IMR-90 (cell line): ENCODE measurements at regions not wholly inside any gene's neighbourhood (a gene's known extent, or its start where the extent isn't known, plus 50 kb on each side); places are given as distances from the start of the nearest gene placed in this dataset.

ENCODE experiments used
- ATAC-seq: fragments of 200-7000 bp; cut with Tn5 transposase; 2 replicates; pipeline ENCODE4 v1.9.1; 2020; ENCODE audit warnings: low read depth, mild to moderate bottlenecking, moderate library complexity
- BruUV-seq: library from RNA; stranded (reverse); fragments of 400-500 nt; replicated peaks from 2 replicates; lab custom pipeline; 2021; lab: Mats Ljungman, UMichigan
- CTCF ChIA-PET: fragments of 300-600 bp; formaldehyde crosslinking; extraction: SDS; loops from one replicate; lab custom pipeline; 2021; ENCODE audit warnings: antibody characterized with exemption; lab: Yijun Ruan, JAX
- POLR2A ChIA-PET: fragments of 300-600 bp; sonication (Branson Sonifier 250); formaldehyde crosslinking; loops from one replicate; lab custom pipeline; 2022; ENCODE audit warnings: antibody characterized with exemption; ENCODE audit not compliant: unreplicated experiment; lab: Charles Lee
- DNase-seq: peaks from one replicate; pipeline ENCODE4 v3.0.0; 2013
- H2AFZ ChIP-seq: replicated peaks from 2 replicates; pipeline ENCODE3; 2013; ENCODE audit warnings: low read length, mild to moderate bottlenecking; ENCODE audit not compliant: poor library complexity
- H2AK5ac ChIP-seq: 2 replicates; pipeline ENCODE4 v1.6.1; 2013; ENCODE audit warnings: low read depth, low read length, inconsistent platforms
- H2AK9ac ChIP-seq: replicated peaks from 2 replicates; pipeline ENCODE3; 2013; ENCODE audit warnings: mild to moderate bottlenecking, low read depth, low read length, moderate library complexity; ENCODE audit not compliant: poor library complexity
- H2BK120ac ChIP-seq: 2 replicates; pipeline ENCODE4 v1.6.1; 2013; ENCODE audit warnings: low read depth, low read length, inconsistent platforms
- H2BK15ac ChIP-seq: 3 replicates; pipeline ENCODE4 v1.6.1; 2013; ENCODE audit warnings: low read depth, low read length, inconsistent platforms
- H2BK20ac ChIP-seq: 2 replicates; pipeline ENCODE4 v1.6.1; 2013; ENCODE audit warnings: low read depth, mild to moderate bottlenecking, inconsistent platforms, low read length, moderate library complexity
- H2BK5ac ChIP-seq: 2 replicates; pipeline ENCODE4 v1.6.1; 2013; ENCODE audit warnings: mild to moderate bottlenecking, low read depth, low read length, inconsistent platforms; ENCODE audit not compliant: poor library complexity, severe bottlenecking
- H3K14ac ChIP-seq: replicated peaks from 2 replicates; pipeline ENCODE4 v1.6.1; 2013; ENCODE audit warnings: low read depth, low read length, inconsistent platforms
- H3K18ac ChIP-seq: 2 replicates; pipeline ENCODE4 v1.6.1; 2013; ENCODE audit warnings: low read depth, low read length, control low read depth
- H3K23ac ChIP-seq: 2 replicates; pipeline ENCODE4 v1.6.1; 2013; ENCODE audit warnings: low read depth, low read length, inconsistent platforms
- H3K27ac ChIP-seq: 2 replicates; pipeline ENCODE4 v1.5.1; 2013; ENCODE audit warnings: mild to moderate bottlenecking, control low read depth, low read length; ENCODE audit not compliant: insufficient read depth
- H3K27me3 ChIP-seq: 2 replicates; pipeline ENCODE4 v1.6.1; 2013; ENCODE audit warnings: low read length; ENCODE audit not compliant: control insufficient read depth, insufficient read depth
- H3K36me3 ChIP-seq: 2 replicates; pipeline ENCODE4 v1.6.1; 2013; ENCODE audit warnings: low read length, mixed read lengths; ENCODE audit not compliant: control insufficient read depth, insufficient read depth
- H3K4ac ChIP-seq: 2 replicates; pipeline ENCODE4 v1.6.1; 2013; ENCODE audit warnings: low read depth, low read length, inconsistent platforms
- H3K4me1 ChIP-seq: 2 replicates; pipeline ENCODE4 v1.6.1; 2013; ENCODE audit warnings: low read length, mixed read lengths; ENCODE audit not compliant: control insufficient read depth, insufficient read depth
- H3K4me2 ChIP-seq: 2 replicates; pipeline ENCODE4 v1.6.1; 2013; ENCODE audit warnings: low read depth, mild to moderate bottlenecking, control low read depth, low read length, moderate library complexity
- H3K4me3 ChIP-seq: 2 replicates; pipeline ENCODE4 v1.5.1; 2013; ENCODE audit warnings: low read depth, mild to moderate bottlenecking, control low read depth, low read length, moderate library complexity; ENCODE audit not compliant: insufficient read depth
- H3K56ac ChIP-seq: 2 replicates; pipeline ENCODE4 v1.6.1; 2013; ENCODE audit warnings: low read length, inconsistent platforms; ENCODE audit not compliant: insufficient read depth; ENCODE audit errors: extremely low read depth
- H3K79me1 ChIP-seq, 2 experiments: 2 replicates each; pipeline ENCODE4 v1.6.1; 2013; ENCODE audit warnings: low read length in 2 of 2, inconsistent platforms in 1 of 2, low read depth in 1 of 2
- H3K9ac ChIP-seq: 2 replicates; pipeline ENCODE4 v1.6.1; 2013; ENCODE audit warnings: low read depth, low read length, control low read depth
- H3K9me1 ChIP-seq: 2 replicates; pipeline ENCODE4 v1.6.1; 2013; ENCODE audit warnings: low read length, inconsistent platforms; ENCODE audit not compliant: insufficient read depth
- H3K9me3 ChIP-seq: 2 replicates; pipeline ENCODE4 v1.6.1; 2013; ENCODE audit warnings: low read length; ENCODE audit not compliant: control insufficient read depth, insufficient read depth
- H4K20me1 ChIP-seq: 2 replicates; pipeline ENCODE4 v1.6.1; 2013; ENCODE audit warnings: low read length, inconsistent platforms; ENCODE audit not compliant: insufficient read depth
- H4K5ac ChIP-seq: 2 replicates; pipeline ENCODE4 v1.6.1; 2013; ENCODE audit warnings: mild to moderate bottlenecking, low read depth, low read length, control low read depth
- H4K8ac ChIP-seq, 2 experiments: 2 replicates each; pipeline ENCODE4 v1.6.1; 2013; ENCODE audit warnings: low read depth in 2 of 2, low read length in 2 of 2, control low read depth in 1 of 2, inconsistent platforms in 1 of 2
- H4K91ac ChIP-seq: 2 replicates; pipeline ENCODE4 v1.6.1; 2013; ENCODE audit warnings: low read depth, low read length, inconsistent platforms; ENCODE audit not compliant: insufficient read depth
- CHD1 ChIP-seq: IDR thresholded peaks from 2 replicates; pipeline ENCODE4 v1.6.1; 2012; ENCODE audit warnings: low read depth, low read length, improper control_type of control experiment
- CTCF ChIP-seq: conservative IDR thresholded peaks from 2 replicates; pipeline ENCODE4 v1.5.1; 2012; ENCODE audit warnings: mild to moderate bottlenecking, low read depth, low read length, improper control_type of control experiment
- MAZ ChIP-seq: IDR thresholded peaks from 2 replicates; pipeline ENCODE4 v1.6.1; 2012; ENCODE audit warnings: low read depth, mild to moderate bottlenecking, low read length, improper control_type of control experiment, moderate library complexity, borderline replicate concordance
- MXI1 ChIP-seq: IDR thresholded peaks from 2 replicates; pipeline ENCODE4 v1.6.1; 2012; ENCODE audit warnings: low read depth, mild to moderate bottlenecking, low read length, moderate library complexity, borderline replicate concordance
- NFE2L2 ChIP-seq: fragments of 150-350 bp; IDR thresholded peaks from 2 replicates; pipeline ENCODE4 v1.6.1; 2016; ENCODE audit warnings: low read depth, mild to moderate bottlenecking, low read length
- RAD21 ChIP-seq: IDR thresholded peaks from 2 replicates; pipeline ENCODE4 v1.6.1; 2012; ENCODE audit warnings: low read length, improper control_type of control experiment
- RCOR1 ChIP-seq: IDR thresholded peaks from 2 replicates; pipeline ENCODE4 v1.6.1; 2012; ENCODE audit warnings: mild to moderate bottlenecking, low read length, improper control_type of control experiment; ENCODE audit not compliant: insufficient replicate concordance
- SMC3 ChIP-seq: fragments of 150-350 bp; IDR thresholded peaks from 2 replicates; pipeline ENCODE4 v1.6.1; 2016; ENCODE audit warnings: low read depth, mild to moderate bottlenecking, antibody characterized with exemption, low read length, moderate library complexity
- WGBS, 2 experiments: methylation state at CpG; one replicate each; pipeline versions ENCODE4 v1.1.5 to v1.1.7; 2013; ENCODE audit warnings: missing lambda C conversion rate in 2 of 2; ENCODE audit not compliant: insufficient read length in 1 of 2; ENCODE audit errors: extremely low coverage in 2 of 2; 5-methylcytosine and 5-hydroxymethylcytosine counted together
- dilution Hi-C: fragments of 300-500 bp; cut with HindIII; formaldehyde crosslinking; loops from one replicate; pipeline ENCODE4 v1.14.3; 2018; ENCODE audit warnings: low sequenced_read_pairs; ENCODE audit not compliant: unreplicated experiment
- in situ Hi-C: fragments of 300-500 bp; cut with MboI; formaldehyde crosslinking; loops from 3 replicates; pipeline ENCODE4 v1.14.3; 2019; ENCODE audit warnings: low sequenced_read_pairs, inconsistent platforms, mixed read lengths
- intact Hi-C: fragments of 100-400 bp; cut with micrococcal nuclease; formaldehyde crosslinking; loops from 2 replicates; pipeline ENCODE4 v1.10.0; 2022
- TF ChIP-seq, protein P1 (sequence below): fragments of 150-350 bp; IDR thresholded peaks from 2 replicates; pipeline ENCODE4 v1.6.1; 2017; ENCODE audit warnings: mild to moderate bottlenecking, antibody characterized with exemption, low read length, low read depth

GRCh38 chr11:70611821-70612220 lies 213.5 kb downstream of the CTTN start:
- Histone ChIP-seq H2AFZ (no peak overlapping the region), H3K14ac (no peak overlapping the region), H4K91ac (no peak overlapping the region), H2AK9ac (no peak overlapping the region), H3K9me1 (no peaks in the 10 kb centered on the region; the same call in 1 of the 2 replicates), H2BK20ac (no peak overlapping the region), H3K18ac (no peak overlapping the region), H2BK5ac (no peak overlapping the region), H4K5ac (no peak overlapping the region), H3K9me3 (peaks cover 9% of the 10 kb centered on the region), H3K4me2 (no peak overlapping the region), H3K4me1 (peaks cover 8% of the 10 kb centered on the region; the same call in 1 of the 2 replicates), H4K20me1 (peaks cover 3% of the 10 kb centered on the region; the same call in 1 of the 2 replicates), H4K8ac (no peak overlapping the region), H3K27ac (no peak overlapping the region), H3K4me3 (no peak overlapping the region), H3K27me3 (no peaks in the 10 kb centered on the region), H2AK5ac (no peak overlapping the region), H3K56ac (no peak overlapping the region), H3K23ac (no peak overlapping the region), H2BK15ac (no peak overlapping the region), H3K9ac (no peak overlapping the region), H3K4ac (no peak overlapping the region), H3K36me3 (no peaks in the 10 kb centered on the region), H2BK120ac (no peak overlapping the region), H3K79me1 (no peaks in the 10 kb centered on the region)
- in situ Hi-C loops, result no loop called here
- intact Hi-C loops, result no loop called here
- CTCF ChIA-PET, result no interaction called here
- ATAC-seq (no peak), DNase-seq (no peak)
- dilution Hi-C loops, result no loop called here
- POLR2A ChIA-PET, result no interaction called here
- no peak for TF ChIP-seq SMC3
- TF ChIP-seq NFE2L2, result no peak
- TF ChIP-seq, protein P1, sequence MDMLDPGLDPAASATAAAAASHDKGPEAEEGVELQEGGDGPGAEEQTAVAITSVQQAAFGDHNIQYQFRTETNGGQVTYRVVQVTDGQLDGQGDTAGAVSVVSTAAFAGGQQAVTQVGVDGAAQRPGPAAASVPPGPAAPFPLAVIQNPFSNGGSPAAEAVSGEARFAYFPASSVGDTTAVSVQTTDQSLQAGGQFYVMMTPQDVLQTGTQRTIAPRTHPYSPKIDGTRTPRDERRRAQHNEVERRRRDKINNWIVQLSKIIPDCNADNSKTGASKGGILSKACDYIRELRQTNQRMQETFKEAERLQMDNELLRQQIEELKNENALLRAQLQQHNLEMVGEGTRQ, result no peak
- TF ChIP-seq CHD1, result no peak
- TF ChIP-seq MAZ, result no peak
- no peak for TF ChIP-seq MXI1
- no peak for TF ChIP-seq RAD21
- TF ChIP-seq CTCF, result no peak
- TF ChIP-seq RCOR1, result no peak
- WGBS, 2 experiments, result 0% methylated on average over 3 of the region's 14 CpGs; no CpG with 5 or more reads in 1 of the 2 experiments
- no TSS peak for BruUV-seq
